Transverse colon (tissue), 4 donors: ENCODE measurements at regions not wholly inside any gene's neighbourhood (a gene's known extent, or its start where the extent isn't known, plus 50 kb on each side); places are given as distances from the start of the nearest gene placed in this dataset.

ENCODE experiments used
- DNase-seq: peaks from one replicate; pipeline ENCODE4 v3.0.0-alpha.2; 2019
- H3K27ac ChIP-seq, 4 donors: fragments of 200-600 bp; sonication (generic); 2 replicates each; pipeline ENCODE4 v1.5.1; 2016 to 2018; ENCODE audit warnings: inconsistent platforms in 4 of 4
- H3K27me3 ChIP-seq: fragments of 200-600 bp; sonication (generic); 2 replicates; pipeline ENCODE4 v1.5.1; 2017; ENCODE audit warnings: inconsistent platforms
- H3K36me3 ChIP-seq, 4 donors: fragments of 200-600 bp; sonication (generic); 2 replicates each; pipeline ENCODE4 v1.5.1; 2017 to 2019; ENCODE audit warnings: inconsistent platforms in 4 of 4
- H3K4me1 ChIP-seq, 4 donors: fragments of 200-600 bp; sonication (generic); 2 replicates each; pipeline ENCODE4 v1.5.1; 2017 to 2020; ENCODE audit warnings: inconsistent platforms in 4 of 4
- H3K4me3 ChIP-seq, 4 donors: fragments of 200-600 bp; sonication (generic); 1 replicate in 1 of 4; 2 replicates in 3 of 4; pipeline versions ENCODE4 v1.5.1 to v1.6.1; 2017 to 2019; ENCODE audit warnings: inconsistent platforms in 4 of 4
- H3K9me3 ChIP-seq, 2 donors: fragments of 200-600 bp; sonication (generic); 2 replicates each; pipeline ENCODE4 v1.5.1; 2017 to 2019; ENCODE audit warnings: inconsistent platforms in 2 of 2
- CTCF ChIP-seq, 5 experiments: fragments of 200-600 bp in 3 of 5; fragments of 450-650 bp in 2 of 5; sonication (generic) in 3 of 5; IDR thresholded peaks; 1 replicate in 2 of 5; 2 replicates in 3 of 5; pipeline ENCODE4 v1.5.1; 2016 to 2017; ENCODE audit warnings: antibody characterized with exemption in 5 of 5, inconsistent platforms in 3 of 5, mild to moderate bottlenecking in 2 of 5, moderate library complexity in 1 of 5
- EP300 ChIP-seq: sonication (generic); formaldehyde crosslinking; IDR thresholded peaks from one replicate; pipeline ENCODE4 v1.6.1; 2017; ENCODE audit warnings: antibody characterized with exemption, low read depth
- POLR2A ChIP-seq: fragments of 450-650 bp; IDR thresholded peaks from one replicate; pipeline ENCODE4 v1.6.1; 2016; ENCODE audit warnings: antibody characterized with exemption, mild to moderate bottlenecking, moderate library complexity
- POLR2AphosphoS5 ChIP-seq, 3 donors: sonication (generic); formaldehyde crosslinking; IDR thresholded peaks; one replicate each; pipeline ENCODE4 v1.6.1; 2016; ENCODE audit warnings: antibody characterized with exemption in 3 of 3
- WGBS, 2 donors: methylation state at CpG; one replicate each; pipeline ENCODE4 v1.1.5; 2018; ENCODE audit warnings: low coverage in 1 of 2; 5-methylcytosine and 5-hydroxymethylcytosine counted together
- in situ Hi-C, 4 donors: fragments of 200-750 bp; cut with MboI; loops; one replicate each; pipeline versions ENCODE4 v1.15.0 to v1.15.1; 2017; ENCODE audit warnings: low sequenced_read_pairs in 3 of 4, low pct_ligation_motif_present in 1 of 4, low pct_unique_long_range_greater_than_20kb in 1 of 4
- intact Hi-C: fragments of 100-400 bp; cut with DNase I; formaldehyde crosslinking; loops from one replicate; pipeline ENCODE4 v1.15.1; 2023; ENCODE audit warnings: low total_unique reads

GRCh38 chr13:76708138-76708688, 178.0 kb downstream of the KCTD12 start:
- no peaks in the 10 kb centered on the region for H3K36me3 ChIP-seq
- in situ Hi-C loops: no loop called here
- no peaks in the 10 kb centered on the region for H3K9me3 ChIP-seq
- peaks cover 0 to 13% (median 2%) of the 10 kb centered on the region in 4 donors for H3K4me1 ChIP-seq
- DNase-seq: no peak
- no peak overlapping the region for H3K27ac ChIP-seq
- H3K4me3 ChIP-seq: no peak overlapping the region
- H3K27me3 ChIP-seq: no peaks in the 10 kb centered on the region
- no peak for TF ChIP-seq CTCF (IDR thresholded peaks at IDR 0.05)
- TF ChIP-seq EP300: no peak
- intact Hi-C loops: no loop called here
- 87% methylated on average over 6 of the region's 6 CpGs; no CpG with 5 or more reads in 1 of the 2 donors for WGBS, 2 donors

- TF ChIP-seq POLR2A (no peak), CTCF (IDR thresholded peaks at IDR 0.05) (no peak), EP300 (no peak), POLR2AphosphoS5 (IDR thresholded peaks at IDR 0.05) (no peak)
- in situ Hi-C loops (no loop called here), intact Hi-C loops (no loop called here)
- Histone ChIP-seq H3K4me3 (no peak overlapping the region), H3K9me3 (no peaks in the 10 kb centered on the region), H3K27ac (no peak overlapping the region), H3K27me3 (no peaks in the 10 kb centered on the region), H3K36me3 (no peaks in the 10 kb centered on the region), H3K4me1 (peaks cover 0 to 13% (median 2%) of the 10 kb centered on the region in 4 donors)
- no peak for DNase-seq
- WGBS, 2 donors: 73% methylated on average over 3 of the region's 3 CpGs; no CpG with 5 or more reads in 1 of the 2 donors
Observed at GRCh38 chr13:76707360-76707759, 178.8 kb downstream of the KCTD12 start.

- Histone ChIP-seq H3K27ac (no peak overlapping the region), H3K9me3 (no peaks in the 10 kb centered on the region), H3K4me3 (no peak overlapping the region), H3K4me1 (no peaks in the 10 kb centered on the region), H3K27me3 (no peaks in the 10 kb centered on the region), H3K36me3 (no peaks in the 10 kb centered on the region)
- intact Hi-C loops (no loop called here), in situ Hi-C loops (no loop called here)
- no peak for DNase-seq
- WGBS, 2 donors: 73 to 76% methylated on average over 2 of the region's 2 CpGs
- TF ChIP-seq POLR2AphosphoS5 (IDR thresholded peaks at IDR 0.05): no peak
- TF ChIP-seq EP300: no peak
- no peak for TF ChIP-seq CTCF (IDR thresholded peaks at IDR 0.05)
- no peak for TF ChIP-seq POLR2A
Observed at GRCh38 chr13:76703621-76704288, 182.4 kb downstream of the KCTD12 start.

- H3K27ac ChIP-seq: no peak overlapping the region
- no peaks in the 10 kb centered on the region for H3K27me3 ChIP-seq
- intact Hi-C loops (no loop called here), in situ Hi-C loops (no loop called here)
- H3K4me1 ChIP-seq: no peaks in the 10 kb centered on the region
- TF ChIP-seq POLR2AphosphoS5 (IDR thresholded peaks at IDR 0.05) (no peak), EP300 (no peak), CTCF (IDR thresholded peaks at IDR 0.05) (no peak), POLR2A (no peak)
- H3K4me3 ChIP-seq: no peak overlapping the region
- H3K9me3 ChIP-seq: no peaks in the 10 kb centered on the region
- WGBS, 2 donors: 94 to 100% methylated on average over 2 of the region's 2 CpGs
- no peak for DNase-seq
- no peaks in the 10 kb centered on the region for H3K36me3 ChIP-seq
Observed at GRCh38 chr13:76703216-76703615, 183.0 kb downstream of the KCTD12 start.
